Limb (tissue), 2 donors: ENCODE measurements at regions not wholly inside any gene's neighbourhood (a gene's known extent, or its start where the extent isn't known, plus 50 kb on each side); places are given as distances from the start of the nearest gene placed in this dataset.

Experiments
- DNase-seq, 2 donors: peaks; one replicate each; pipeline ENCODE4 v3.0.0-alpha.2; 2016; ENCODE audit errors: extremely low spot score in 2 of 2

- no peak for DNase-seq
These were observed 911.7 kb upstream of the POU3F3 start for GRCh38 chr2:103942199-103942598.

GRCh38 chr2:103945083-103945482 lies 908.8 kb upstream of the POU3F3 start:
- DNase-seq = no peak

- peak; percentile 72 to 75 for DNase-seq
These were observed 894.5 kb upstream of the POU3F3 start for GRCh38 chr2:103959174-103960128.

- no peak for DNase-seq
These were observed 893.8 kb upstream of the POU3F3 start for GRCh38 chr2:103960129-103960513.

GRCh38 chr2:103960951-103961350 lies 893.0 kb upstream of the POU3F3 start:
- no peak for DNase-seq

- no peak for DNase-seq
These were observed 892.1 kb upstream of the POU3F3 start for GRCh38 chr2:103961862-103962261.

- no peak for DNase-seq
These were observed 891.2 kb upstream of the POU3F3 start for GRCh38 chr2:103962670-103963069.

- DNase-seq = no peak
These were observed 890.7 kb upstream of the POU3F3 start for GRCh38 chr2:103963146-103963725.

- no peak for DNase-seq
These were observed 876.7 kb upstream of the POU3F3 start for GRCh38 chr2:103977241-103977640.

- DNase-seq = no peak
These were observed 876.2 kb upstream of the POU3F3 start for GRCh38 chr2:103977668-103978067.

- DNase-seq = no peak
These were observed 873.5 kb upstream of the POU3F3 start for GRCh38 chr2:103980401-103980800.

GRCh38 chr2:103982691-103983090 lies 871.2 kb upstream of the POU3F3 start:
- DNase-seq = no peak

GRCh38 chr2:103986001-103986400 lies 867.9 kb upstream of the POU3F3 start:
- DNase-seq = no peak

GRCh38 chr2:103991591-103991990 lies 862.3 kb upstream of the POU3F3 start:
- DNase-seq = no peak

- peak in 1 of 2 donors; percentile 24 for DNase-seq
These were observed 849.1 kb upstream of the POU3F3 start for GRCh38 chr2:104004821-104005220.

- no peak for DNase-seq
These were observed 837.1 kb upstream of the POU3F3 start for GRCh38 chr2:104016801-104017200.

GRCh38 chr2:104023306-104023705 lies 830.6 kb upstream of the POU3F3 start:
- no peak for DNase-seq

- no peak for DNase-seq
These were observed 830.1 kb upstream of the POU3F3 start for GRCh38 chr2:104023765-104024164.

- DNase-seq = no peak
These were observed 828.6 kb upstream of the POU3F3 start for GRCh38 chr2:104025295-104025694.

GRCh38 chr2:104026725-104027124 lies 827.2 kb upstream of the POU3F3 start:
- no peak for DNase-seq

- DNase-seq = no peak
These were observed 826.6 kb upstream of the POU3F3 start for GRCh38 chr2:104027321-104027720.

GRCh38 chr2:104028061-104028460 lies 825.9 kb upstream of the POU3F3 start:
- DNase-seq = no peak

GRCh38 chr2:104033399-104033798 lies 820.5 kb upstream of the POU3F3 start:
- DNase-seq = peak in 1 of 2 donors; percentile 28
